WTC11 (cell line): ENCODE measurements at regions not wholly inside any gene's neighbourhood (a gene's known extent, or its start where the extent isn't known, plus 50 kb on each side); places are given as distances from the start of the nearest gene placed in this dataset.

Experiments used
- ATAC-seq: fragments of 200-7000 bp; cut with Tn5 transposase; 2 replicates; pipeline ENCODE4 v1.10.0; 2021; ENCODE audit warnings: mild to moderate bottlenecking, moderate library complexity
- CTCF ChIA-PET: fragments of 300-600 bp; sonication (Branson Sonifier 250); formaldehyde crosslinking; loops from one replicate; lab custom pipeline; 2021; ENCODE audit warnings: antibody characterized with exemption; lab: Charles Lee
- POLR2A ChIA-PET: fragments of 350-600 bp; sonication (Branson Sonifier 250); formaldehyde crosslinking; loops from one replicate; lab custom pipeline; 2021; ENCODE audit warnings: antibody characterized with exemption; lab: Charles Lee
- DNase-seq: peaks from one replicate; pipeline ENCODE4 v3.0.0; 2021; ENCODE audit warnings: low spot score
- H3K27ac Mint-ChIP-seq: 2 replicates; pipeline ENCODE4 v1.8.0; 2021; ENCODE audit warnings: mixed read lengths
- H3K27me3 Mint-ChIP-seq: 2 replicates; pipeline ENCODE4 v1.8.0; 2021; ENCODE audit warnings: low read depth, mild to moderate bottlenecking, moderate library complexity, mixed read lengths
- H3K36me3 Mint-ChIP-seq: 2 replicates; pipeline ENCODE4 v1.8.0; 2021; ENCODE audit warnings: mixed read lengths
- H3K4me1 Mint-ChIP-seq: 2 replicates; pipeline ENCODE4 v1.8.0; 2022; ENCODE audit warnings: mixed read lengths
- H3K4me3 Mint-ChIP-seq: 2 replicates; pipeline ENCODE4 v1.8.0; 2021; ENCODE audit warnings: mild to moderate bottlenecking, moderate library complexity, mixed read lengths
- H3K9me3 Mint-ChIP-seq: 2 replicates; pipeline ENCODE4 v1.8.0; 2021; ENCODE audit warnings: mixed read lengths
- ATF1 ChIP-seq: sonication (generic); formaldehyde crosslinking; IDR thresholded peaks from 2 replicates; pipeline ENCODE4 v1.8.1; 2023; ENCODE audit warnings: mild to moderate bottlenecking, moderate library complexity, missing genetic modification reagents
- CREB1 ChIP-seq: sonication (generic); formaldehyde crosslinking; IDR thresholded peaks from 2 replicates; pipeline ENCODE4 v1.8.0; 2023; ENCODE audit warnings: mild to moderate bottlenecking, missing genetic modification reagents
- EMX1 ChIP-seq: fragments of 250-450 bp; sonication (Bioruptor Pico); IDR thresholded peaks from 2 replicates; pipeline ENCODE4 v1.8.0; 2021; ENCODE audit warnings: mild to moderate bottlenecking
- ESRRA ChIP-seq: sonication (generic); formaldehyde crosslinking; IDR thresholded peaks from 2 replicates; pipeline ENCODE4 v1.8.1; 2022; ENCODE audit warnings: mild to moderate bottlenecking, missing genetic modification reagents, borderline replicate concordance
- FOXK1 ChIP-seq: sonication (generic); formaldehyde crosslinking; IDR thresholded peaks from 2 replicates; pipeline ENCODE4 v1.8.0; 2022; ENCODE audit warnings: mild to moderate bottlenecking, moderate library complexity, missing genetic modification reagents
- GRHL2 ChIP-seq: fragments of 250-450 bp; sonication (Bioruptor Pico); IDR thresholded peaks from 2 replicates; pipeline ENCODE4 v1.8.0; 2022; ENCODE audit warnings: mild to moderate bottlenecking, moderate library complexity; ENCODE audit not compliant: insufficient replicate concordance, severe bottlenecking
- NFE2L1 ChIP-seq: sonication (generic); formaldehyde crosslinking; IDR thresholded peaks from 2 replicates; pipeline ENCODE4 v1.8.1; 2023; ENCODE audit warnings: missing genetic modification reagents
- OVOL2 ChIP-seq: fragments of 250-450 bp; sonication (Bioruptor Pico); IDR thresholded peaks from 2 replicates; pipeline ENCODE4 v1.9.0; 2021; ENCODE audit warnings: mild to moderate bottlenecking, borderline replicate concordance
- SP1 ChIP-seq: sonication (generic); formaldehyde crosslinking; conservative IDR thresholded peaks from 2 replicates; pipeline ENCODE4 v1.8.1; 2022; ENCODE audit warnings: missing genetic modification reagents
- TCF7 ChIP-seq: sonication (generic); formaldehyde crosslinking; IDR thresholded peaks from 2 replicates; pipeline ENCODE4 v1.8.0; 2022; ENCODE audit warnings: mild to moderate bottlenecking, low read depth, missing genetic modification reagents, moderate library complexity
- TP53 ChIP-seq: sonication (generic); formaldehyde crosslinking; IDR thresholded peaks from 2 replicates; pipeline ENCODE4 v1.8.1; 2023; ENCODE audit warnings: mild to moderate bottlenecking, missing genetic modification reagents
- ZNF121 ChIP-seq: sonication (generic); formaldehyde crosslinking; IDR thresholded peaks from 2 replicates; pipeline ENCODE4 v1.8.0; 2023; ENCODE audit warnings: missing genetic modification reagents
- ZNF219 ChIP-seq: sonication (generic); formaldehyde crosslinking; IDR thresholded peaks from 2 replicates; pipeline ENCODE4 v1.8.0; 2023; ENCODE audit warnings: missing genetic modification reagents, mild to moderate bottlenecking, borderline replicate concordance
- ZNF263 ChIP-seq: sonication (generic); formaldehyde crosslinking; IDR thresholded peaks from 2 replicates; pipeline ENCODE4 v1.8.1; 2022; ENCODE audit warnings: low read depth, mild to moderate bottlenecking, moderate library complexity, missing genetic modification reagents
- ZNF423 ChIP-seq: fragments of 250-450 bp; sonication (Bioruptor Pico); IDR thresholded peaks from 2 replicates; pipeline ENCODE4 v2.1.2; 2022; ENCODE audit warnings: mild to moderate bottlenecking, moderate library complexity
- TF ChIP-seq, protein P1 (sequence below): sonication (generic); formaldehyde crosslinking; IDR thresholded peaks from 2 replicates; pipeline ENCODE4 v1.8.0; 2023; ENCODE audit warnings: missing genetic modification reagents, mild to moderate bottlenecking, borderline replicate concordance
- TF ChIP-seq, protein P2 (sequence below): sonication (generic); formaldehyde crosslinking; IDR thresholded peaks from 2 replicates; pipeline ENCODE4 v1.8.1; 2022; ENCODE audit warnings: mild to moderate bottlenecking, moderate library complexity, missing genetic modification reagents
- TF ChIP-seq, protein P3 (sequence below): sonication (generic); formaldehyde crosslinking; IDR thresholded peaks from 2 replicates; pipeline ENCODE4 v1.8.0; 2023; ENCODE audit warnings: missing genetic modification reagents
- TF ChIP-seq, protein P4 (sequence below): sonication (generic); formaldehyde crosslinking; IDR thresholded peaks from 2 replicates; pipeline ENCODE4 v1.8.1; 2022; ENCODE audit warnings: low read depth, mild to moderate bottlenecking, moderate library complexity, missing genetic modification reagents, borderline replicate concordance
- TF ChIP-seq, protein P5 (sequence below): sonication (generic); formaldehyde crosslinking; conservative IDR thresholded peaks from 2 replicates; pipeline ENCODE4 v1.8.1; 2022; ENCODE audit warnings: mild to moderate bottlenecking, missing genetic modification reagents
- TF ChIP-seq, protein P6 (sequence below): sonication (generic); formaldehyde crosslinking; IDR thresholded peaks from 2 replicates; pipeline ENCODE4 v1.8.1; 2023; ENCODE audit warnings: mild to moderate bottlenecking, missing genetic modification reagents, moderate library complexity
- TF ChIP-seq, protein P7 (sequence below): sonication (generic); formaldehyde crosslinking; IDR thresholded peaks from 2 replicates; pipeline ENCODE4 v1.8.1; 2022; ENCODE audit warnings: missing genetic modification reagents, borderline replicate concordance
- TF ChIP-seq, protein P8 (sequence below): fragments of 250-450 bp; sonication (Bioruptor Pico); IDR thresholded peaks from 2 replicates; pipeline ENCODE4 v2.1.2; 2022; ENCODE audit warnings: mild to moderate bottlenecking, moderate library complexity

DNA sequence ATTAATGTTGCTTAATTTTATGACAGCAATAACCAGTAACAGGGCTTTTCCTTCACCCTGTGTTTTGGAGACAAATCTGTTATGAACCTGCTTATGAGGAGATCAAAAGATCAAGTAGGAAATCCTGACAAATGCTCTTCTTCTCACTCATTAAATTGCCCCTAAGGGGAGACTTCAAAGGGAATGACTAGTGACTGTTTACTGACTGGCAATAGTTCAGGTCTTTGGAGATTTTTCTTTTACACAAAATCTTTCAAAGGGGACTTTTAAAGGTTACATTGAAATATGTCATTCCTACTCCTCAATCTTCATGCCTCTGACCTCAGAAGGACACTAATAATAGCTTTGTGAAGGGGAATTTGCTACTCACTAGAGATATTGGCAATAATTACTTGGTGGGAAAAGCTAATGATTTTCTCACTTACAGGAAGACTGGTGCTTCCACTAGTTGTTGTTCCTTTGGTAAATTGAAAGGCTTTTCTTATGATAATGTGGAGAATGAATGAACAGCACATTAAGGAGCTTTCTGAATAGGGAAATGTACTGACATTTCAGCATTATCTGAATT is 292.9 kb upstream of the CA10 start:
- Mint-ChIP-seq H3K27ac (no peak overlapping the region), H3K9me3 (peaks cover 77% of the 10 kb centered on the region), H3K36me3 (peaks cover 44% of the 10 kb centered on the region), H3K4me1 (peaks cover 13% of the 10 kb centered on the region), H3K27me3 (no peaks in the 10 kb centered on the region; the same call in none of the 2 replicates), H3K4me3 (no peak overlapping the region)
- ATAC-seq (no peak), DNase-seq (no peak)
- ChIA-PET CTCF (no interaction called here), POLR2A (no interaction called here)
- TF ChIP-seq, protein P1, sequence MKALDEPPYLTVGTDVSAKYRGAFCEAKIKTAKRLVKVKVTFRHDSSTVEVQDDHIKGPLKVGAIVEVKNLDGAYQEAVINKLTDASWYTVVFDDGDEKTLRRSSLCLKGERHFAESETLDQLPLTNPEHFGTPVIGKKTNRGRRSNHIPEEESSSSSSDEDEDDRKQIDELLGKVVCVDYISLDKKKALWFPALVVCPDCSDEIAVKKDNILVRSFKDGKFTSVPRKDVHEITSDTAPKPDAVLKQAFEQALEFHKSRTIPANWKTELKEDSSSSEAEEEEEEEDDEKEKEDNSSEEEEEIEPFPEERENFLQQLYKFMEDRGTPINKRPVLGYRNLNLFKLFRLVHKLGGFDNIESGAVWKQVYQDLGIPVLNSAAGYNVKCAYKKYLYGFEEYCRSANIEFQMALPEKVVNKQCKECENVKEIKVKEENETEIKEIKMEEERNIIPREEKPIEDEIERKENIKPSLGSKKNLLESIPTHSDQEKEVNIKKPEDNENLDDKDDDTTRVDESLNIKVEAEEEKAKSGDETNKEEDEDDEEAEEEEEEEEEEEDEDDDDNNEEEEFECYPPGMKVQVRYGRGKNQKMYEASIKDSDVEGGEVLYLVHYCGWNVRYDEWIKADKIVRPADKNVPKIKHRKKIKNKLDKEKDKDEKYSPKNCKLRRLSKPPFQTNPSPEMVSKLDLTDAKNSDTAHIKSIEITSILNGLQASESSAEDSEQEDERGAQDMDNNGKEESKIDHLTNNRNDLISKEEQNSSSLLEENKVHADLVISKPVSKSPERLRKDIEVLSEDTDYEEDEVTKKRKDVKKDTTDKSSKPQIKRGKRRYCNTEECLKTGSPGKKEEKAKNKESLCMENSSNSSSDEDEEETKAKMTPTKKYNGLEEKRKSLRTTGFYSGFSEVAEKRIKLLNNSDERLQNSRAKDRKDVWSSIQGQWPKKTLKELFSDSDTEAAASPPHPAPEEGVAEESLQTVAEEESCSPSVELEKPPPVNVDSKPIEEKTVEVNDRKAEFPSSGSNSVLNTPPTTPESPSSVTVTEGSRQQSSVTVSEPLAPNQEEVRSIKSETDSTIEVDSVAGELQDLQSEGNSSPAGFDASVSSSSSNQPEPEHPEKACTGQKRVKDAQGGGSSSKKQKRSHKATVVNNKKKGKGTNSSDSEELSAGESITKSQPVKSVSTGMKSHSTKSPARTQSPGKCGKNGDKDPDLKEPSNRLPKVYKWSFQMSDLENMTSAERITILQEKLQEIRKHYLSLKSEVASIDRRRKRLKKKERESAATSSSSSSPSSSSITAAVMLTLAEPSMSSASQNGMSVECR: no peak
- TF ChIP-seq TP53 (CRISPR knock-in tag) (no peak), OVOL2 (CRISPR knock-in tag) (no peak), SP1 (CRISPR knock-in tag) (no peak), NFE2L1 (CRISPR knock-in tag) (no peak), EMX1 (CRISPR knock-in tag) (no peak), ZNF263 (CRISPR knock-in tag) (no peak), GRHL2 (CRISPR knock-in tag) (no peak)
- TF ChIP-seq, protein P2, sequence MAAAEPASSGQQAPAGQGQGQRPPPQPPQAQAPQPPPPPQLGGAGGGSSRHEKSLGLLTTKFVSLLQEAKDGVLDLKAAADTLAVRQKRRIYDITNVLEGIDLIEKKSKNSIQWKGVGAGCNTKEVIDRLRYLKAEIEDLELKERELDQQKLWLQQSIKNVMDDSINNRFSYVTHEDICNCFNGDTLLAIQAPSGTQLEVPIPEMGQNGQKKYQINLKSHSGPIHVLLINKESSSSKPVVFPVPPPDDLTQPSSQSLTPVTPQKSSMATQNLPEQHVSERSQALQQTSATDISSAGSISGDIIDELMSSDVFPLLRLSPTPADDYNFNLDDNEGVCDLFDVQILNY (CRISPR knock-in tag): no peak
- TF ChIP-seq, protein P3, sequence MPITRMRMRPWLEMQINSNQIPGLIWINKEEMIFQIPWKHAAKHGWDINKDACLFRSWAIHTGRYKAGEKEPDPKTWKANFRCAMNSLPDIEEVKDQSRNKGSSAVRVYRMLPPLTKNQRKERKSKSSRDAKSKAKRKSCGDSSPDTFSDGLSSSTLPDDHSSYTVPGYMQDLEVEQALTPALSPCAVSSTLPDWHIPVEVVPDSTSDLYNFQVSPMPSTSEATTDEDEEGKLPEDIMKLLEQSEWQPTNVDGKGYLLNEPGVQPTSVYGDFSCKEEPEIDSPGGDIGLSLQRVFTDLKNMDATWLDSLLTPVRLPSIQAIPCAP: no peak
- TF ChIP-seq, protein P4, sequence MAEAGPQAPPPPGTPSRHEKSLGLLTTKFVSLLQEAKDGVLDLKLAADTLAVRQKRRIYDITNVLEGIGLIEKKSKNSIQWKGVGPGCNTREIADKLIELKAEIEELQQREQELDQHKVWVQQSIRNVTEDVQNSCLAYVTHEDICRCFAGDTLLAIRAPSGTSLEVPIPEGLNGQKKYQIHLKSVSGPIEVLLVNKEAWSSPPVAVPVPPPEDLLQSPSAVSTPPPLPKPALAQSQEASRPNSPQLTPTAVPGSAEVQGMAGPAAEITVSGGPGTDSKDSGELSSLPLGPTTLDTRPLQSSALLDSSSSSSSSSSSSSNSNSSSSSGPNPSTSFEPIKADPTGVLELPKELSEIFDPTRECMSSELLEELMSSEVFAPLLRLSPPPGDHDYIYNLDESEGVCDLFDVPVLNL (CRISPR knock-in tag): no peak
- TF ChIP-seq, protein P5, sequence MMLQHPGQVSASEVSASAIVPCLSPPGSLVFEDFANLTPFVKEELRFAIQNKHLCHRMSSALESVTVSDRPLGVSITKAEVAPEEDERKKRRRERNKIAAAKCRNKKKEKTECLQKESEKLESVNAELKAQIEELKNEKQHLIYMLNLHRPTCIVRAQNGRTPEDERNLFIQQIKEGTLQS: no peak

DNA sequence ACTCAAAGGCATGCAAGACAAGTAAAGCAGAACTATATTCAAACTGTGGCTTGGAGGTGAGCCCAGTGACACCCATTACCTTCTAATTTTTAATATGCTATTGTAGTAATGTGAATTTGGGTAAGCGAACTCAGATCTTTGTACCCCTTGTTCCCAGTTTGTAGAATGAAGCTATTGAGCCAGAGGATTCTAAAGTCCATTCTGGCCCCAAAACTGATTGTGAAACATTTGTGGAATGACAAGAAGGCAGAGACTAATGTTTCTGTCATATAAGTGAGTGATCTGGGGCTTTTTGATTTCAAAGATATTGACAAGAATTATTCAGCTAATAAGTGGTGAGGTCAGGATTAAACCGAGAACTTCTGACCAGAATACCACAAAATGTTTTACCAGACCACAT is 283.8 kb upstream of the CA10 start:
- Mint-ChIP-seq H3K4me3 (no peak overlapping the region), H3K27ac (no peak overlapping the region), H3K27me3 (no peaks in the 10 kb centered on the region; the same call in none of the 2 replicates), H3K36me3 (peaks cover 55% of the 10 kb centered on the region), H3K9me3 (peaks cover 84% of the 10 kb centered on the region), H3K4me1 (0 out of 2 replicates have a peak, but pooled peaks cover 3% of the 10 kb centered on the region)
- ChIA-PET CTCF (no interaction called here), POLR2A (no interaction called here)
- DNase-seq (no peak), ATAC-seq (no peak)
- TF ChIP-seq, protein P6, sequence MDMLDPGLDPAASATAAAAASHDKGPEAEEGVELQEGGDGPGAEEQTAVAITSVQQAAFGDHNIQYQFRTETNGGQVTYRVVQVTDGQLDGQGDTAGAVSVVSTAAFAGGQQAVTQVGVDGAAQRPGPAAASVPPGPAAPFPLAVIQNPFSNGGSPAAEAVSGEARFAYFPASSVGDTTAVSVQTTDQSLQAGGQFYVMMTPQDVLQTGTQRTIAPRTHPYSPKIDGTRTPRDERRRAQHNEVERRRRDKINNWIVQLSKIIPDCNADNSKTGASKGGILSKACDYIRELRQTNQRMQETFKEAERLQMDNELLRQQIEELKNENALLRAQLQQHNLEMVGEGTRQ (CRISPR knock-in tag): no peak
- TF ChIP-seq ZNF219: no peak
- no peak for TF ChIP-seq FOXK1 (CRISPR knock-in tag)
- TF ChIP-seq TCF7: no peak
- TF ChIP-seq, protein P7, sequence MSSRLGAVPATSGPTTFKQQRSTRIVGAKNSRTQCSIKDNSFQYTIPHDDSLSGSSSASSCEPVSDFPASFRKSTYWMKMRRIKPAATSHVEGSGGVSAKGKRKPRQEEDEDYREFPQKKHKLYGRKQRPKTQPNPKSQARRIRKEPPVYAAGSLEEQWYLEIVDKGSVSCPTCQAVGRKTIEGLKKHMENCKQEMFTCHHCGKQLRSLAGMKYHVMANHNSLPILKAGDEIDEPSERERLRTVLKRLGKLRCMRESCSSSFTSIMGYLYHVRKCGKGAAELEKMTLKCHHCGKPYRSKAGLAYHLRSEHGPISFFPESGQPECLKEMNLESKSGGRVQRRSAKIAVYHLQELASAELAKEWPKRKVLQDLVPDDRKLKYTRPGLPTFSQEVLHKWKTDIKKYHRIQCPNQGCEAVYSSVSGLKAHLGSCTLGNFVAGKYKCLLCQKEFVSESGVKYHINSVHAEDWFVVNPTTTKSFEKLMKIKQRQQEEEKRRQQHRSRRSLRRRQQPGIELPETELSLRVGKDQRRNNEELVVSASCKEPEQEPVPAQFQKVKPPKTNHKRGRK (CRISPR knock-in tag): no peak
- TF ChIP-seq ATF1 (CRISPR knock-in tag): no peak
- TF ChIP-seq ZNF423 (CRISPR knock-in tag): no peak
- TF ChIP-seq ZNF121 (CRISPR knock-in tag): no peak
- no peak for TF ChIP-seq CREB1 (CRISPR knock-in tag)
- TF ChIP-seq, protein P2 (CRISPR knock-in tag): no peak
- no peak for TF ChIP-seq ESRRA (CRISPR knock-in tag)
- TF ChIP-seq, protein P8, sequence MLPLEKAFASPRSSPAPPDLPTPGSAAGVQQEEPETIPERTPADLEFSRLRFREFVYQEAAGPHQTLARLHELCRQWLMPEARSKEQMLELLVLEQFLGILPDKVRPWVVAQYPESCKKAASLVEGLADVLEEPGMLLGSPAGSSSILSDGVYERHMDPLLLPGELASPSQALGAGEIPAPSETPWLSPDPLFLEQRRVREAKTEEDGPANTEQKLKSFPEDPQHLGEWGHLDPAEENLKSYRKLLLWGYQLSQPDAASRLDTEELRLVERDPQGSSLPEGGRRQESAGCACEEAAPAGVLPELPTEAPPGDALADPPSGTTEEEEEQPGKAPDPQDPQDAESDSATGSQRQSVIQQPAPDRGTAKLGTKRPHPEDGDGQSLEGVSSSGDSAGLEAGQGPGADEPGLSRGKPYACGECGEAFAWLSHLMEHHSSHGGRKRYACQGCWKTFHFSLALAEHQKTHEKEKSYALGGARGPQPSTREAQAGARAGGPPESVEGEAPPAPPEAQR (CRISPR knock-in tag): no peak
